Body of pancreas (tissue), 4 donors: ENCODE measurements at regions not wholly inside any gene's neighbourhood (a gene's known extent, or its start where the extent isn't known, plus 50 kb on each side); places are given as distances from the start of the nearest gene placed in this dataset.

Experiments used
- ATAC-seq: fragments of 150-250 bp; one replicate; pipeline ENCODE4 v1.9.1; 2016
- DNase-seq, 4 donors: peaks; one replicate each; pipeline ENCODE4 v3.0.0-alpha.2; 2019
- H3K27ac ChIP-seq, 4 donors: fragments of 200-600 bp; sonication (generic); 1 replicate in 3 of 4; 2 replicates in 1 of 4; pipeline versions ENCODE4 v1.5.1 to v1.6.1; 2016 to 2019; ENCODE audit warnings: mild to moderate bottlenecking in 1 of 4, mixed read lengths in 1 of 4, moderate library complexity in 1 of 4
- H3K27me3 ChIP-seq, 2 donors: fragments of 200-600 bp; sonication (generic); one replicate each; pipeline ENCODE4 v1.6.0; 2016; ENCODE audit warnings: mild to moderate bottlenecking in 1 of 2
- H3K36me3 ChIP-seq, 2 donors: fragments of 200-600 bp; sonication (generic); replicated peaks in 1 of 2; 2 replicates each; pipeline ENCODE4 v1.5.1; 2016; ENCODE audit warnings: low read depth in 2 of 2; ENCODE audit not compliant: insufficient read depth in 1 of 2
- H3K4me1 ChIP-seq: fragments of 200-600 bp; sonication (generic); one replicate; pipeline ENCODE4 v1.6.0; 2016
- H3K4me3 ChIP-seq, 2 donors: fragments of 200-600 bp; sonication (generic); 1 replicate in 1 of 2; 2 replicates in 1 of 2; pipeline ENCODE4 v1.5.1; 2016 to 2019
- H3K9me3 ChIP-seq, 3 donors: fragments of 200-600 bp; sonication (generic); 1 replicate in 2 of 3; 2 replicates in 1 of 3; pipeline ENCODE4 v1.5.1; 2016
- POLR2A ChIP-seq, 3 donors: fragments of 450-650 bp; IDR thresholded peaks; one replicate each; pipeline ENCODE4 v1.6.1; 2016; ENCODE audit warnings: antibody characterized with exemption in 3 of 3, mild to moderate bottlenecking in 2 of 3
- WGBS, 2 donors: methylation state at CpG; one replicate each; pipeline ENCODE4 v1.1.5; 2017; 5-methylcytosine and 5-hydroxymethylcytosine counted together
- intact Hi-C: fragments of 100-400 bp; cut with DNase I; formaldehyde crosslinking; loops from one replicate; pipeline ENCODE4 v1.15.1; 2023
- TF ChIP-seq, protein P1 (sequence below), 7 experiments: fragments of 450-650 bp in 4 of 7; fragments of 200-600 bp in 3 of 7; sonication (generic) in 3 of 7; IDR thresholded peaks; one replicate each; pipeline ENCODE4 v1.5.1; 2016 to 2019; ENCODE audit warnings: antibody characterized with exemption in 7 of 7

DNA sequence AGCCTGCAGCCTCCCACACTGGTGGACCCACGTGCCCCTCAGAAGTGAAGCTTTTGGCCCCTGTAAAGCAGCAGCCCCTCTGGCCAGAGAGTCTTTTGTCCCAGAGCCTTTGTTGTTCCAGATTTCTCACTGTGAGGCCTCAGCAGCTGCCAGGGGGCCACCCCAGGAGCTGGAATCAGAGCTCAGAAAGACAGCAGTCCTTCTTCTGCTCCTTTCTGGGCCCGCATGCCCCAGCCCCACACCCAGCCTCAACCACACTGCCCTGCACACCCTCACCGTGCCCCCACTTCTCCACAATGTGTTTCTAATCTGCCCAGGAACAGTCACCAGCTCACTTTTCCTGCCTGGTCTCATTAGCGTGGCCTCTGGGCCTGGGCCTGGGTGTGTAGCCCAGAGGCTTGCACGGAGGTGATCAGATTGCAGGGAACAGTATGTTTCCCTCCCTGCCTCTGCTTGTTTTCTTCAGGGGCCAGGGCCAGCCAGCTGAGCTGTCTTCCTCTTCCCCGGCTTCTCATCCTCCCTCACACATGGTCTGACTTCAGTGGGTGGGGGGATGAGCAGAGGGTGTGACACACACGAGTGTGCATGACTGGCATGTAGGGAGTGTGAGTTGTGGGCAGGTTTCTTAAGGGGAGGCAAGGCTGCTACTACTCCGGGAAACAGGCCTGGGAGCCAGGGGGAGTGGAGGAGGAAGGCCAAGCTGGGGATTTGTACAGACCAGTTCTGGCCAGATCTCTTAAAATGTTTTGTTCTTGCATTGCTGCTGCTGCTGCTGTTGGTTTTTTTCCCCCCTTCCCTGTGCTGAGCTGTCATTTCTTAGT, 82.5 kb upstream of the ZNF648 start:
- TF ChIP-seq, protein P1, sequence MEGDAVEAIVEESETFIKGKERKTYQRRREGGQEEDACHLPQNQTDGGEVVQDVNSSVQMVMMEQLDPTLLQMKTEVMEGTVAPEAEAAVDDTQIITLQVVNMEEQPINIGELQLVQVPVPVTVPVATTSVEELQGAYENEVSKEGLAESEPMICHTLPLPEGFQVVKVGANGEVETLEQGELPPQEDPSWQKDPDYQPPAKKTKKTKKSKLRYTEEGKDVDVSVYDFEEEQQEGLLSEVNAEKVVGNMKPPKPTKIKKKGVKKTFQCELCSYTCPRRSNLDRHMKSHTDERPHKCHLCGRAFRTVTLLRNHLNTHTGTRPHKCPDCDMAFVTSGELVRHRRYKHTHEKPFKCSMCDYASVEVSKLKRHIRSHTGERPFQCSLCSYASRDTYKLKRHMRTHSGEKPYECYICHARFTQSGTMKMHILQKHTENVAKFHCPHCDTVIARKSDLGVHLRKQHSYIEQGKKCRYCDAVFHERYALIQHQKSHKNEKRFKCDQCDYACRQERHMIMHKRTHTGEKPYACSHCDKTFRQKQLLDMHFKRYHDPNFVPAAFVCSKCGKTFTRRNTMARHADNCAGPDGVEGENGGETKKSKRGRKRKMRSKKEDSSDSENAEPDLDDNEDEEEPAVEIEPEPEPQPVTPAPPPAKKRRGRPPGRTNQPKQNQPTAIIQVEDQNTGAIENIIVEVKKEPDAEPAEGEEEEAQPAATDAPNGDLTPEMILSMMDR (IDR thresholded peaks at IDR 0.05): no peak
- TF ChIP-seq POLR2A (IDR thresholded peaks at IDR 0.05): peak in 1 of 3 donors; percentile 38
- no peaks in the 10 kb centered on the region for H3K27me3 ChIP-seq
- 34 to 36% methylated on average over 8 of the region's 8 CpGs for WGBS, 2 donors
- no peaks in the 10 kb centered on the region for H3K9me3 ChIP-seq
- H3K36me3 ChIP-seq: no peaks in the 10 kb centered on the region
- ATAC-seq (peak; percentile 54), DNase-seq (peak; percentile 36 to 80 (median 58))
- peak overlapping the region; percentile 84 to 90 (median 86) for H3K27ac ChIP-seq
- peaks cover 50% of the 10 kb centered on the region for H3K4me1 ChIP-seq
- intact Hi-C loops: loop anchor here (5.0 kb wide), 1 partner anchor 253 kb away; no protein-coding TSS in a partner anchor
- no peak overlapping the region for H3K4me3 ChIP-seq

DNA sequence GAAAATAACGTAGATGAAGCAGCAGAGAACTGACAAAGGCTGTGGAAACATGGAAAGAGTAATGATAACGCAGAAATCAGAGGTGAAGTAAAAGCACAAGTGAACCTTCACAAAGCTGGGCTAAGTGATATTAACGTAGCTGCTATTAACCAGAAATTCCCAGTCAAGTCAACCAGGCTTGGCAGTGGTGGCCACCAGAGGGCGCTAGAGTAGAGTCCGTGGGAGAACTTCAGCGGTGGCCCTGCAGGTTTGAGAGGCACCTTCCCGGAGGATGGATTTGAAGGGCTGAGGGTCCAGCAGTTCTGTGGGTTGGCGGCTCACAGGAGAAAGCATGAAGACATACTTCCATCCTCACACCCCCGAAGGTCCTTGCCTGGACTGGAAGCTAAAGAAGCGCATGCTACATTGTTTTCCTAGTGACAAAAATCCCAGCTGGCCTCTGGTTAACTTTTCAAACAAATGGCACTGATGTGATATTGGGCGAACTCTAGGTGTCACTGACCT, 81.7 kb upstream of the ZNF648 start:
- Histone ChIP-seq H3K27me3 (no peaks in the 10 kb centered on the region), H3K9me3 (no peaks in the 10 kb centered on the region), H3K4me3 (no peak overlapping the region), H3K27ac (peak overlapping the region; percentile 84 to 90 (median 86)), H3K4me1 (peaks cover 50% of the 10 kb centered on the region), H3K36me3 (no peaks in the 10 kb centered on the region)
- intact Hi-C loops: loop anchor here (5.0 kb wide), 1 partner anchor 254 kb away; no protein-coding TSS in a partner anchor
- TF ChIP-seq, protein P1 (IDR thresholded peaks at IDR 0.05): peak; percentile 65 to 97 (median 95)
- TF ChIP-seq POLR2A (IDR thresholded peaks at IDR 0.05): no peak
- peak; percentile 91 to 95 (median 92) for DNase-seq
- peak; percentile 74 for ATAC-seq
- 11 to 13% methylated on average over 10 to 11 of the region's 11 CpGs for WGBS, 2 donors

DNA sequence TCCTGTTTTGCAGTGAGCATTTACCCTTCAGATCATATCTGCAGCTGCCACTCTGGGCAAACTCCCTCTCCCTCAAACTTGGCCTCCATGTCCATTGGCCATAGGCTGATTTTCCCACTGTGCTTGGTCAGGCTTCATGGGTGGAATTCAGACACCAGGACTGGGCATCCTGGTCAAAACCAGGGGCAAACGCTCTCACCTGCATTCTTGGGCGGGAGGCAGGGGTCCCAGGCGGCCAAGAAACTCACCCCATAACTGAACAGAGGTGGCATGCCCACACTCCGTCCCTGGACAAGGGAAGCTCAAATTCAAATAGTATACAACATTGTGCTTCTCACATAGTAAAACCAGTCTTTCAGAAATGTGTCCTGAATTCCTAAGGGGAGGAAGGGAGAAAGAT, 81.1 kb upstream of the ZNF648 start:
- Histone ChIP-seq H3K36me3 (no peaks in the 10 kb centered on the region), H3K27me3 (no peaks in the 10 kb centered on the region), H3K27ac (peak overlapping the region in 1 of 4 donors; percentile 88), H3K9me3 (no peaks in the 10 kb centered on the region), H3K4me3 (no peak overlapping the region), H3K4me1 (peaks cover 52% of the 10 kb centered on the region)
- ATAC-seq (no peak), DNase-seq (peak in 1 of 4 donors; percentile 38)
- WGBS, 2 donors: 53 to 72% methylated on average over 4 of the region's 4 CpGs
- TF ChIP-seq POLR2A (IDR thresholded peaks at IDR 0.05): no peak
- TF ChIP-seq, protein P1 (IDR thresholded peaks at IDR 0.05): no peak
- intact Hi-C loops: loop anchor here (5.0 kb wide), 1 partner anchor 255 kb away; no protein-coding TSS in a partner anchor

DNA sequence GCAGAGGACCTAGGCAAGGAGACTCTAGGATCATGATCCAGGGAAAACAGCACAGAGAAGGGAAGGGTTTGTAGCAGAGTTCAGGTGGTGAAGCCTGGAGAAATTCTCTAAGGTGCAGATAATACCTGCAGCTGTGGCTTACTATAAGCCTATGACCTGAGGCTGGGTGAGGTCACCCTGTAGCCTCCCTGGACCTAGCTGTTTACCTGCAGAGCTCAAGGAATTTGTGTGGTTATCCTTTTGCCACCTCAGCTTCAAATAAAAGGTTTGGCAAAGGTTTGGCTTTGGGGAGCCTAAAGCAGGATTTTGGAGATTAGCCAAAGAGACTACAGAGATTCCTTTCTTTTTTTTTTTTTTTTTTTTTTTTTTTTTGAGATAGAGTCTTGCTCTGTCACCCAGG, 79.5 kb upstream of the ZNF648 start:
- no peak overlapping the region for H3K27ac ChIP-seq
- no peak for DNase-seq
- intact Hi-C loops: loop anchor here (5.0 kb wide), 1 partner anchor 256 kb away; no protein-coding TSS in a partner anchor
- H3K27me3 ChIP-seq: no peaks in the 10 kb centered on the region
- no peaks in the 10 kb centered on the region for H3K36me3 ChIP-seq
- no peaks in the 10 kb centered on the region for H3K9me3 ChIP-seq
- peaks cover 54% of the 10 kb centered on the region for H3K4me1 ChIP-seq
- TF ChIP-seq, protein P1 (IDR thresholded peaks at IDR 0.05): no peak
- TF ChIP-seq POLR2A (IDR thresholded peaks at IDR 0.05): no peak
- no peak for ATAC-seq
- no peak overlapping the region for H3K4me3 ChIP-seq
